IMR-90 (cell line): ENCODE measurements at regions not wholly inside any gene's neighbourhood (a gene's known extent, or its start where the extent isn't known, plus 50 kb on each side); places are given as distances from the start of the nearest gene placed in this dataset.

Source experiments
- ATAC-seq: fragments of 200-7000 bp; cut with Tn5 transposase; 2 replicates; pipeline ENCODE4 v1.9.1; 2020; ENCODE audit warnings: low read depth, mild to moderate bottlenecking, moderate library complexity
- BruUV-seq: library from RNA; stranded (reverse); fragments of 400-500 nt; replicated peaks from 2 replicates; lab custom pipeline; 2021; lab: Mats Ljungman, UMichigan
- CTCF ChIA-PET: fragments of 300-600 bp; formaldehyde crosslinking; extraction: SDS; loops from one replicate; lab custom pipeline; 2021; ENCODE audit warnings: antibody characterized with exemption; lab: Yijun Ruan, JAX
- POLR2A ChIA-PET: fragments of 300-600 bp; sonication (Branson Sonifier 250); formaldehyde crosslinking; loops from one replicate; lab custom pipeline; 2022; ENCODE audit warnings: antibody characterized with exemption; ENCODE audit not compliant: unreplicated experiment; lab: Charles Lee
- DNase-seq: peaks from one replicate; pipeline ENCODE4 v3.0.0; 2013
- H2AFZ ChIP-seq: replicated peaks from 2 replicates; pipeline ENCODE3; 2013; ENCODE audit warnings: low read length, mild to moderate bottlenecking; ENCODE audit not compliant: poor library complexity
- H2AK5ac ChIP-seq: 2 replicates; pipeline ENCODE4 v1.6.1; 2013; ENCODE audit warnings: low read depth, low read length, inconsistent platforms
- H2AK9ac ChIP-seq: replicated peaks from 2 replicates; pipeline ENCODE3; 2013; ENCODE audit warnings: mild to moderate bottlenecking, low read depth, low read length, moderate library complexity; ENCODE audit not compliant: poor library complexity
- H2BK120ac ChIP-seq: 2 replicates; pipeline ENCODE4 v1.6.1; 2013; ENCODE audit warnings: low read depth, low read length, inconsistent platforms
- H2BK15ac ChIP-seq: 3 replicates; pipeline ENCODE4 v1.6.1; 2013; ENCODE audit warnings: low read depth, low read length, inconsistent platforms
- H2BK20ac ChIP-seq: 2 replicates; pipeline ENCODE4 v1.6.1; 2013; ENCODE audit warnings: low read depth, mild to moderate bottlenecking, inconsistent platforms, low read length, moderate library complexity
- H2BK5ac ChIP-seq: 2 replicates; pipeline ENCODE4 v1.6.1; 2013; ENCODE audit warnings: mild to moderate bottlenecking, low read depth, low read length, inconsistent platforms; ENCODE audit not compliant: poor library complexity, severe bottlenecking
- H3K14ac ChIP-seq: replicated peaks from 2 replicates; pipeline ENCODE4 v1.6.1; 2013; ENCODE audit warnings: low read depth, low read length, inconsistent platforms
- H3K18ac ChIP-seq: 2 replicates; pipeline ENCODE4 v1.6.1; 2013; ENCODE audit warnings: low read depth, low read length, control low read depth
- H3K23ac ChIP-seq: 2 replicates; pipeline ENCODE4 v1.6.1; 2013; ENCODE audit warnings: low read depth, low read length, inconsistent platforms
- H3K27ac ChIP-seq: 2 replicates; pipeline ENCODE4 v1.5.1; 2013; ENCODE audit warnings: mild to moderate bottlenecking, control low read depth, low read length; ENCODE audit not compliant: insufficient read depth
- H3K27me3 ChIP-seq: 2 replicates; pipeline ENCODE4 v1.6.1; 2013; ENCODE audit warnings: low read length; ENCODE audit not compliant: control insufficient read depth, insufficient read depth
- H3K36me3 ChIP-seq: 2 replicates; pipeline ENCODE4 v1.6.1; 2013; ENCODE audit warnings: low read length, mixed read lengths; ENCODE audit not compliant: control insufficient read depth, insufficient read depth
- H3K4ac ChIP-seq: 2 replicates; pipeline ENCODE4 v1.6.1; 2013; ENCODE audit warnings: low read depth, low read length, inconsistent platforms
- H3K4me1 ChIP-seq: 2 replicates; pipeline ENCODE4 v1.6.1; 2013; ENCODE audit warnings: low read length, mixed read lengths; ENCODE audit not compliant: control insufficient read depth, insufficient read depth
- H3K4me2 ChIP-seq: 2 replicates; pipeline ENCODE4 v1.6.1; 2013; ENCODE audit warnings: low read depth, mild to moderate bottlenecking, control low read depth, low read length, moderate library complexity
- H3K4me3 ChIP-seq: 2 replicates; pipeline ENCODE4 v1.5.1; 2013; ENCODE audit warnings: low read depth, mild to moderate bottlenecking, control low read depth, low read length, moderate library complexity; ENCODE audit not compliant: insufficient read depth
- H3K56ac ChIP-seq: 2 replicates; pipeline ENCODE4 v1.6.1; 2013; ENCODE audit warnings: low read length, inconsistent platforms; ENCODE audit not compliant: insufficient read depth; ENCODE audit errors: extremely low read depth
- H3K79me1 ChIP-seq, 2 experiments: 2 replicates each; pipeline ENCODE4 v1.6.1; 2013; ENCODE audit warnings: low read length in 2 of 2, inconsistent platforms in 1 of 2, low read depth in 1 of 2
- H3K9ac ChIP-seq: 2 replicates; pipeline ENCODE4 v1.6.1; 2013; ENCODE audit warnings: low read depth, low read length, control low read depth
- H3K9me1 ChIP-seq: 2 replicates; pipeline ENCODE4 v1.6.1; 2013; ENCODE audit warnings: low read length, inconsistent platforms; ENCODE audit not compliant: insufficient read depth
- H3K9me3 ChIP-seq: 2 replicates; pipeline ENCODE4 v1.6.1; 2013; ENCODE audit warnings: low read length; ENCODE audit not compliant: control insufficient read depth, insufficient read depth
- H4K20me1 ChIP-seq: 2 replicates; pipeline ENCODE4 v1.6.1; 2013; ENCODE audit warnings: low read length, inconsistent platforms; ENCODE audit not compliant: insufficient read depth
- H4K5ac ChIP-seq: 2 replicates; pipeline ENCODE4 v1.6.1; 2013; ENCODE audit warnings: mild to moderate bottlenecking, low read depth, low read length, control low read depth
- H4K8ac ChIP-seq, 2 experiments: 2 replicates each; pipeline ENCODE4 v1.6.1; 2013; ENCODE audit warnings: low read depth in 2 of 2, low read length in 2 of 2, control low read depth in 1 of 2, inconsistent platforms in 1 of 2
- H4K91ac ChIP-seq: 2 replicates; pipeline ENCODE4 v1.6.1; 2013; ENCODE audit warnings: low read depth, low read length, inconsistent platforms; ENCODE audit not compliant: insufficient read depth
- BHLHE40 ChIP-seq: fragments of 150-350 bp; IDR thresholded peaks from 2 replicates; pipeline ENCODE4 v1.6.1; 2016; ENCODE audit warnings: mild to moderate bottlenecking, low read depth, low read length
- CEBPB ChIP-seq: IDR thresholded peaks from 2 replicates; pipeline ENCODE4 v1.6.1; 2012; ENCODE audit warnings: low read depth, low read length, improper control_type of control experiment
- MXI1 ChIP-seq: IDR thresholded peaks from 2 replicates; pipeline ENCODE4 v1.6.1; 2012; ENCODE audit warnings: low read depth, mild to moderate bottlenecking, low read length, moderate library complexity, borderline replicate concordance
- RAD21 ChIP-seq: IDR thresholded peaks from 2 replicates; pipeline ENCODE4 v1.6.1; 2012; ENCODE audit warnings: low read length, improper control_type of control experiment
- RCOR1 ChIP-seq: IDR thresholded peaks from 2 replicates; pipeline ENCODE4 v1.6.1; 2012; ENCODE audit warnings: mild to moderate bottlenecking, low read length, improper control_type of control experiment; ENCODE audit not compliant: insufficient replicate concordance
- RFX5 ChIP-seq: IDR thresholded peaks from 2 replicates; pipeline ENCODE4 v1.8.0; 2012; ENCODE audit warnings: low read depth, mild to moderate bottlenecking, low read length, moderate library complexity
- USF2 ChIP-seq: fragments of 150-350 bp; IDR thresholded peaks from 2 replicates; pipeline ENCODE4 v1.6.1; 2017; ENCODE audit warnings: mild to moderate bottlenecking, antibody characterized with exemption, low read length, low read depth
- WGBS, 2 experiments: methylation state at CpG; one replicate each; pipeline versions ENCODE4 v1.1.5 to v1.1.7; 2013; ENCODE audit warnings: missing lambda C conversion rate in 2 of 2; ENCODE audit not compliant: insufficient read length in 1 of 2; ENCODE audit errors: extremely low coverage in 2 of 2; 5-methylcytosine and 5-hydroxymethylcytosine counted together
- dilution Hi-C: fragments of 300-500 bp; cut with HindIII; formaldehyde crosslinking; loops from one replicate; pipeline ENCODE4 v1.14.3; 2018; ENCODE audit warnings: low sequenced_read_pairs; ENCODE audit not compliant: unreplicated experiment
- in situ Hi-C: fragments of 300-500 bp; cut with MboI; formaldehyde crosslinking; loops from 3 replicates; pipeline ENCODE4 v1.14.3; 2019; ENCODE audit warnings: low sequenced_read_pairs, inconsistent platforms, mixed read lengths
- intact Hi-C: fragments of 100-400 bp; cut with micrococcal nuclease; formaldehyde crosslinking; loops from 2 replicates; pipeline ENCODE4 v1.10.0; 2022

- dilution Hi-C loops (no loop called here), intact Hi-C loops (no loop called here), in situ Hi-C loops (no loop called here)
- Histone ChIP-seq H3K4me3 (peak overlapping the region; percentile 4; the same call in 1 of the 2 replicates), H2BK15ac (peak overlapping the region; percentile 48; the same call in 1 of the 3 replicates), H3K4me2 (peak overlapping the region; percentile 6; the same call in 1 of the 2 replicates), H4K5ac (0 out of 2 replicates have a peak overlapping the region, but pooled peaks have one; percentile 2), H4K20me1 (no peaks in the 10 kb centered on the region), H3K9me3 (no peaks in the 10 kb centered on the region), H3K4ac (peak overlapping the region; percentile 58), H3K14ac (no peak overlapping the region), H2BK120ac (peak overlapping the region; percentile 26; the same call in 1 of the 2 replicates), H2AFZ (peak overlapping the region; percentile 88), H3K79me1 (no peaks in the 10 kb centered on the region), H4K8ac (peak overlapping the region; percentile 7 to 83; a peak in 2 of 4 replicates), H3K23ac (no peak overlapping the region), H3K18ac (no peak overlapping the region), H3K9me1 (0 out of 2 replicates have a peak, but pooled peaks cover 3% of the 10 kb centered on the region), H2BK20ac (peak overlapping the region; percentile 75; the same call in 1 of the 2 replicates), H2AK9ac (peak overlapping the region; percentile 30), H3K56ac (no peak overlapping the region), H2AK5ac (peak overlapping the region; percentile 4; the same call in 1 of the 2 replicates), H3K9ac (no peak overlapping the region), H3K27ac (peak overlapping the region; percentile 35; the same call in 1 of the 2 replicates), H3K27me3 (peaks cover 3% of the 10 kb centered on the region), H2BK5ac (peak overlapping the region; percentile 55), H4K91ac (peak overlapping the region; percentile 10; the same call in 1 of the 2 replicates), H3K4me1 (no peaks in the 10 kb centered on the region), H3K36me3 (no peaks in the 10 kb centered on the region)
- no TSS peak for BruUV-seq
- DNase-seq, result peak; percentile 44
- ChIA-PET POLR2A (no interaction called here), CTCF (no interaction called here)
- ATAC-seq, result peak; percentile 79
- TF ChIP-seq RFX5 (no peak), CEBPB (no peak), USF2 (peak; percentile 55; the same call in 1 of the 2 replicates), BHLHE40 (peak; percentile 85), RAD21 (no peak), MXI1 (no peak), RCOR1 (no peak)
- WGBS, 2 experiments, result 68% methylated on average over 3 of the region's 7 CpGs; no CpG with 5 or more reads in 1 of the 2 experiments
Observed at GRCh38 chr4:26124753-26125321, 196.0 kb upstream of the RBPJ start.
